Left ventricle myocardium inferior (tissue), 1 donor: ENCODE measurements at regions not wholly inside any gene's neighbourhood (a gene's known extent, or its start where the extent isn't known, plus 50 kb on each side); places are given as distances from the start of the nearest gene placed in this dataset.

Experiments
- DNase-seq: peaks from one replicate; pipeline ENCODE4 v3.0.0-alpha.2; 2020
- H3K27ac ChIP-seq: fragments of 200-600 bp; replicated peaks from 2 replicates; pipeline ENCODE4 v1.8.0; 2021
- H3K27me3 ChIP-seq: fragments of 200-600 bp; 2 replicates; pipeline ENCODE4 v1.8.0; 2021; ENCODE audit warnings: low read depth
- H3K36me3 ChIP-seq: fragments of 200-600 bp; 2 replicates; pipeline ENCODE4 v1.8.0; 2021
- H3K4me1 ChIP-seq: fragments of 200-600 bp; 2 replicates; pipeline ENCODE4 v1.8.0; 2021
- H3K4me3 ChIP-seq: fragments of 200-600 bp; 2 replicates; pipeline ENCODE4 v1.8.0; 2021; ENCODE audit warnings: mild to moderate bottlenecking, moderate library complexity
- H3K9me3 ChIP-seq: fragments of 200-600 bp; replicated peaks from 2 replicates; pipeline ENCODE4 v1.8.0; 2021
- intact Hi-C: fragments of 100-400 bp; cut with micrococcal nuclease; formaldehyde crosslinking; loops from one replicate; pipeline ENCODE4 v1.11.0; 2022
- TF ChIP-seq, protein P1 (sequence below): fragments of 200-600 bp; IDR thresholded peaks from 2 replicates; pipeline ENCODE4 v1.8.0; 2021; ENCODE audit warnings: antibody characterized with exemption, mild to moderate bottlenecking, borderline replicate concordance
- donor health status: DM: no; HTN: yes; CAD: no; lungs with severe emphysema.

- Histone ChIP-seq H3K36me3 (no peaks in the 10 kb centered on the region), H3K4me1 (no peaks in the 10 kb centered on the region), H3K4me3 (no peak overlapping the region), H3K27ac (no peak overlapping the region), H3K27me3 (no peaks in the 10 kb centered on the region), H3K9me3 (peaks cover 7% of the 10 kb centered on the region)
- no peak for DNase-seq
- TF ChIP-seq, protein P1, sequence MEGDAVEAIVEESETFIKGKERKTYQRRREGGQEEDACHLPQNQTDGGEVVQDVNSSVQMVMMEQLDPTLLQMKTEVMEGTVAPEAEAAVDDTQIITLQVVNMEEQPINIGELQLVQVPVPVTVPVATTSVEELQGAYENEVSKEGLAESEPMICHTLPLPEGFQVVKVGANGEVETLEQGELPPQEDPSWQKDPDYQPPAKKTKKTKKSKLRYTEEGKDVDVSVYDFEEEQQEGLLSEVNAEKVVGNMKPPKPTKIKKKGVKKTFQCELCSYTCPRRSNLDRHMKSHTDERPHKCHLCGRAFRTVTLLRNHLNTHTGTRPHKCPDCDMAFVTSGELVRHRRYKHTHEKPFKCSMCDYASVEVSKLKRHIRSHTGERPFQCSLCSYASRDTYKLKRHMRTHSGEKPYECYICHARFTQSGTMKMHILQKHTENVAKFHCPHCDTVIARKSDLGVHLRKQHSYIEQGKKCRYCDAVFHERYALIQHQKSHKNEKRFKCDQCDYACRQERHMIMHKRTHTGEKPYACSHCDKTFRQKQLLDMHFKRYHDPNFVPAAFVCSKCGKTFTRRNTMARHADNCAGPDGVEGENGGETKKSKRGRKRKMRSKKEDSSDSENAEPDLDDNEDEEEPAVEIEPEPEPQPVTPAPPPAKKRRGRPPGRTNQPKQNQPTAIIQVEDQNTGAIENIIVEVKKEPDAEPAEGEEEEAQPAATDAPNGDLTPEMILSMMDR: no peak
- intact Hi-C loops: no loop called here
These were observed 447.6 kb downstream of the GADD45G start for GRCh38 chr9:90052366-90052765.

DNA sequence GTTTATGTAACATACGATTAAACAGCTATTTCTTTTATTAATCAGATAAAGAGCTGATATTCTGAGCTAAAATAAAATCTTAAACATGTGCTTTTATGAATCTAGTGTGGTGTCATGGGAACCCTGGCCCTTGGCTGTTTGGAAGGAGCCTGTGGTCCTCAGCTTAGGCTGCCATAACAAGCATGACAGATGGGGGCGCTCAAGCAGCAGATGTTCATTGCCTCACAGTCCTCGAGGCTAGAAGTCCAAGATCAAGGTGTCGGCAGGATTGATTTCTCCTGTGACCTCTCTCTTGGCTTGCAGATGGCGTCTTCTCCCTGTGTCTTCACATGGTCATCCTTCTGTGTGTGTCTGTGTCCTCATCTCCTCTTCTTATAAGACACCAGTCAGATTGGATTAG lies 448.2 kb downstream of the GADD45G start:
- H3K9me3 ChIP-seq: peaks cover 7% of the 10 kb centered on the region
- H3K27me3 ChIP-seq: no peaks in the 10 kb centered on the region
- intact Hi-C loops: no loop called here
- H3K27ac ChIP-seq: no peak overlapping the region
- H3K4me3 ChIP-seq: no peak overlapping the region
- DNase-seq: no peak
- H3K4me1 ChIP-seq: no peaks in the 10 kb centered on the region
- TF ChIP-seq, protein P1: no peak
- H3K36me3 ChIP-seq: no peaks in the 10 kb centered on the region

DNA sequence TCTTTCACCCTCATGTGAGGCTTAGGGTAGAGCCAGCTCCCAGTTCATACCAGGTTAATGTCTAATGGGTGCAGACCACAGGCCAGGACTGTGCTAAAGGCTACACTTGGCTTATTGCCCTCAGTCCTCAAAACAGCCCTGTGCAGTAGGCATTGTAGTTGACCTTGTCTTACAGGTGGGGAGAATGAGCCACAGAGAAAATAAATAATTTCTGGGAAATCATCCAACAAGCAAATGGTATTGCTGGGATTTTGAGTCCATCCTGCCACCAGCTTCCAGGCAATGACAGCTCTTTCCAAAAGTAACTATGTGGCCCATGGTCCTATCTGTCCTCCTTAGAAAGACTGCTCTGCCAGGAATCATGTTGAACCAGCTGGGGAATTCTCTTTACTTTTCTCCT lies 450.0 kb downstream of the GADD45G start:
- no peaks in the 10 kb centered on the region for H3K4me1 ChIP-seq
- intact Hi-C loops: no loop called here
- no peaks in the 10 kb centered on the region for H3K27me3 ChIP-seq
- H3K36me3 ChIP-seq: no peaks in the 10 kb centered on the region
- H3K9me3 ChIP-seq: no peaks in the 10 kb centered on the region
- TF ChIP-seq, protein P1: no peak
- no peak for DNase-seq
- H3K4me3 ChIP-seq: no peak overlapping the region
- H3K27ac ChIP-seq: no peak overlapping the region

DNA sequence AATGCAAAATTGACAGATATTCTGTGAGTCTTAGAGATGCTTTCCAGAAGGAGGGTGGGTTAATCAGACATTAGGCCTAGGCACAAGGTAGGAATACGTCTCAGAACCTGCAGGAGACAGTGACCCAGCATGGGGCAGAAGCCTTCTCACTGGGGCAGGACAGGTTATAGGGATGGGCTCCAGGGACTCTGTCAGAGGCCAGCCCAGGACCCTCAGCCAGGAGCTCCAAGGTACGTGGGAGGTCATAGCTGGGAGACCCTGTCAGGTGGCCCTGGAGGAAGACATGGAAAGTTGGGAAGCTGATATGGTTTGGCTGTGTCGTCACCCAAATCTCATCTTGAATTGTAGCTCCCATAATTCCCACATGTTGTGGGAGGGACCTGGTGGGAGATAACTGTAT lies 450.4 kb downstream of the GADD45G start:
- intact Hi-C loops: no loop called here
- Histone ChIP-seq H3K4me1 (no peaks in the 10 kb centered on the region), H3K27ac (no peak overlapping the region), H3K4me3 (no peak overlapping the region), H3K27me3 (no peaks in the 10 kb centered on the region), H3K36me3 (no peaks in the 10 kb centered on the region), H3K9me3 (no peaks in the 10 kb centered on the region)
- TF ChIP-seq, protein P1: no peak
- no peak for DNase-seq

- intact Hi-C loops: no loop called here
- no peak for DNase-seq
- Histone ChIP-seq H3K27ac (no peak overlapping the region), H3K27me3 (no peaks in the 10 kb centered on the region), H3K36me3 (no peaks in the 10 kb centered on the region), H3K4me3 (no peak overlapping the region), H3K9me3 (no peaks in the 10 kb centered on the region), H3K4me1 (no peaks in the 10 kb centered on the region)
- TF ChIP-seq, protein P1: no peak
These were observed 452.5 kb downstream of the GADD45G start for GRCh38 chr9:90057361-90057760.
